SK-N-SH (cell line): ENCODE measurements at regions not wholly inside any gene's neighbourhood (a gene's known extent, or its start where the extent isn't known, plus 50 kb on each side); places are given as distances from the start of the nearest gene placed in this dataset.

Experiments
- CTCF ChIP-seq: fragments of 200-600 bp; sonication (generic); IDR thresholded peaks from 2 replicates; pipeline ENCODE4 v1.6.1; 2017; ENCODE audit warnings: antibody characterized with exemption, mild to moderate bottlenecking, moderate library complexity
- ELF1 ChIP-seq: IDR thresholded peaks from 2 replicates; pipeline ENCODE4 v1.4.0; 2012
- EP300 ChIP-seq, 2 experiments: IDR thresholded peaks; 2 replicates each; pipeline versions ENCODE4 v1.4.0 to v1.6.1; 2012; ENCODE audit warnings: borderline replicate concordance in 1 of 2, low read depth in 1 of 2, low read length in 1 of 2
- FOXJ3 ChIP-seq: sonication (generic); formaldehyde crosslinking; IDR thresholded peaks from 2 replicates; pipeline ENCODE4 v1.5.1; 2020; ENCODE audit warnings: mild to moderate bottlenecking, missing genetic modification reagents
- MEF2A ChIP-seq: IDR thresholded peaks from 2 replicates; pipeline ENCODE4 v1.4.0; 2012; ENCODE audit warnings: low read depth, borderline replicate concordance
- POLR2AphosphoS5 ChIP-seq: IDR thresholded peaks from 2 replicates; pipeline ENCODE4 v1.6.1; 2012; ENCODE audit warnings: low read depth, low read length
- RAD21 ChIP-seq: IDR thresholded peaks from 2 replicates; pipeline ENCODE4 v1.6.1; 2012; ENCODE audit warnings: mild to moderate bottlenecking, low read length
- REST ChIP-seq: IDR thresholded peaks from 2 replicates; pipeline ENCODE4 v1.6.1; 2012; ENCODE audit warnings: mild to moderate bottlenecking, low read depth, low read length, moderate library complexity
- TAF1 ChIP-seq: IDR thresholded peaks from 2 replicates; pipeline ENCODE4 v1.6.1; 2012; ENCODE audit warnings: low read depth, mild to moderate bottlenecking, low read length, moderate library complexity, borderline replicate concordance

GRCh38 chr2:23155022-23155421 is 230.0 kb upstream of the KLHL29 start:
- TF ChIP-seq TAF1, result no peak
- TF ChIP-seq ELF1, result no peak
- TF ChIP-seq CTCF, result no peak
- TF ChIP-seq REST, result no peak
- no peak for TF ChIP-seq FOXJ3
- no peak for TF ChIP-seq POLR2AphosphoS5
- no peak for TF ChIP-seq EP300 (IDR thresholded peaks at IDR 0.05; ENCODE audit: borderline replicate concordance in 1 of 2, low read depth in 1 of 2, low read length in 1 of 2)
- no peak for TF ChIP-seq RAD21
- TF ChIP-seq MEF2A, result no peak
